Sigmoid colon (tissue), 4 donors: ENCODE measurements at regions not wholly inside any gene's neighbourhood (a gene's known extent, or its start where the extent isn't known, plus 50 kb on each side); places are given as distances from the start of the nearest gene placed in this dataset.

Source experiments
- EP300 ChIP-seq, 4 donors: sonication (generic); formaldehyde crosslinking; IDR thresholded peaks; one replicate each; pipeline ENCODE4 v1.6.1; 2017; ENCODE audit warnings: antibody characterized with exemption in 4 of 4
- POLR2AphosphoS5 ChIP-seq, 4 donors: sonication (generic); formaldehyde crosslinking; IDR thresholded peaks; one replicate each; pipeline ENCODE4 v1.6.1; 2017; ENCODE audit warnings: antibody characterized with exemption in 4 of 4

- no peak for TF ChIP-seq EP300 (IDR thresholded peaks at IDR 0.05)
- no peak for TF ChIP-seq POLR2AphosphoS5 (IDR thresholded peaks at IDR 0.05)
Measured at GRCh38 chr1:10900251-10900651, 103.8 kb upstream of the CASZ1 start.
